NCI-H2029 treated with DMSO at 0.1 percent for 48 hours (cell line): ENCODE measurements at regions not wholly inside any gene's neighbourhood (a gene's known extent, or its start where the extent isn't known, plus 50 kb on each side); places are given as distances from the start of the nearest gene placed in this dataset.
"Not testable (repeated sequence)": the region's sequence is repeated elsewhere in the genome, so short reads cannot be mapped to it uniquely, and the experiment has no call there.

Experiments
- DNase-seq: peaks from one replicate; lab custom pipeline; 2025; lab: John Stamatoyannopoulos, UW

GRCh38 chr4:137955595-137955994 is 286.6 kb downstream of the SLC7A11 start:
- DNase-seq = no peak

DNA sequence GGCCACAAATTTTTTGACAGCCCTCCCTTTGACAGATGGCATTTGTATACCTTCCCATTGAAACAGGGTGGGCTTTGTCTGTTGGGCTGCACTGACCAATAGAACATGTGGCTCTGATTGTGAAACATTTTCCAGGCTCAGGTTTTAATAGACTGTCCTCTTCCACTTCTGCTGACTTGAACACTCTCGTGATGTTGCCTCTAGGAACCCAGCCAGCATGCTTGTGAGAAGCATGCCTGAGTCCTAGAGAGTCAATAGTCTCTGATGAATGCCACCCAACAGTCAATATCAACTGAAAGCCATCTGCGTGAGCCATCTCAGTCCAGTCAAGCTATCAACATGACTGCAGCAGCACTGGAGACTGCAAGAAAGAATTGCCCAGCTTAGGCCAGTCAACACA is 290.0 kb downstream of the SLC7A11 start:
- DNase-seq = no peak

DNA sequence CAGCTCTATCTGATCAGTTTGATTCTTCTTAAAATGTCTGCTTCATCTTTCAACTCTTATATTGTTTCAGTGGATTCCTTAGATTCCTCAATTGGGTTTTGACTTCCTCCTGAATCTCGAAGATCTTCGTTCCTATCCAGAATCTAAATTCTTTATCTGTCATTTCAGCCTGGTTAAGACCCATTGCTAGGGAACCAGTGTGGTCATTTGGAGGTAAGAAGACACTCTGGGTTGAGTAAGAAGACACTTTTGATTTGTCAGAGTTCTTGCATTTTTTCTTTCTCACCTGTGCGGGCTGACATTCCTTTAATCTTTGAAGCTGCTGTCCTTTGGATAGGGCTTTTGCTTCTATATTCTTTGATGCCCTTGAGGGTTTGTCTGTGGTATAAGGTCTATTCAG is 291.9 kb downstream of the SLC7A11 start:
- DNase-seq = no peak

- no peak for DNase-seq
Observed at GRCh38 chr4:137949746-137950145, 292.4 kb downstream of the SLC7A11 start.

DNA sequence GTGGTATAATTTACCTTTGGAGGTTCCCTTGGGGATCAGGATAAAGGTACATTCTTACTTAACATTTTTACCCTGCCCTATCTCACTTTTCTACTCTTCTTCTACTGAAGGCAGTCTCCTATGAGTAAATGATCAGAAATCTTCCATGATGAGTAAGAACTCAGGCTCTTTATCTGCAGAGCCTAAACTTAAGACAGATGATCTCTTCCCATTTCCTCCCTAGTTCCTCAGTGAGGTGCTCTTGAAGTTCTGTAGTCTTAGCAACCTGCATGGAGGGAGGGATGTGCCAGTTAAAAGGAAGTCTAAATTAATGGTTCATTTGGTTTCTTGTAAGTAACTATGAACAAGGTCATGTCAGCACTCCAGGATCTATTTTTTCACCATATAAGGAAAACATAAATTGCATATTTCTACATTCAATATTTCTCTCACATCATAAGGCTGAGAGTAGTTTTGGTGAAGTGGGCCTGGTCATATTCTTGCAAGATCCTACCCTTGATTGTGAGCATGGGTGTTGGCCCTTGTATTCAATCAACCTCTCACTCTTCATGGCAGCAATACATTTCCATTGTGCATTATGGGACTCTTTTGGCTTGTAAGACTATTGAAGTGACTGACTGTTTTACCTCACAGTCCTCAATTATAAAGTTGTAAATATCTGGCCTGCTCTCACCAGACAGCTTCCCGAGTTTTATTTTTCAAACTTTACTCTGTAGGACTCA is 295.5 kb downstream of the SLC7A11 start:
- DNase-seq = no peak

DNA sequence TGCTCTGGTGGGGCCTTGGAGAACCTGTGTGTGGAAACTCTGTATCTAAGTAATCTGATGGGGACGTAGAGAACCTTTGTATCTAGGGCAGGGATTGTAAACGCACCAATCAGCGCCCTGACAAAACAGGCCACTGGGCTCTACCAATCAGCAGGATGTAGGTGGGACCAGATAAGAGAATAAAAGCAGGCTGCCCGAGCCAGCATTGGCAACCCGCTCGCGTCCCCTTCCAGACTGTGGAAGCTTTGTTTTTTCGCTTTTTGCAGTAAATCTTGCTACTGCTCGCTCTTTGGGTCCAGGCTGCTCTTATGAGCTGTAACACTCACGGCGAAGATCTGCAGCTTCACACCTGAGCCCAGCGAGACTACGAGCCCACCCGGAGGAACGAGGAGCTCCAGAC is 299.3 kb downstream of the SLC7A11 start:
- DNase-seq = not testable (repeated sequence)

DNA sequence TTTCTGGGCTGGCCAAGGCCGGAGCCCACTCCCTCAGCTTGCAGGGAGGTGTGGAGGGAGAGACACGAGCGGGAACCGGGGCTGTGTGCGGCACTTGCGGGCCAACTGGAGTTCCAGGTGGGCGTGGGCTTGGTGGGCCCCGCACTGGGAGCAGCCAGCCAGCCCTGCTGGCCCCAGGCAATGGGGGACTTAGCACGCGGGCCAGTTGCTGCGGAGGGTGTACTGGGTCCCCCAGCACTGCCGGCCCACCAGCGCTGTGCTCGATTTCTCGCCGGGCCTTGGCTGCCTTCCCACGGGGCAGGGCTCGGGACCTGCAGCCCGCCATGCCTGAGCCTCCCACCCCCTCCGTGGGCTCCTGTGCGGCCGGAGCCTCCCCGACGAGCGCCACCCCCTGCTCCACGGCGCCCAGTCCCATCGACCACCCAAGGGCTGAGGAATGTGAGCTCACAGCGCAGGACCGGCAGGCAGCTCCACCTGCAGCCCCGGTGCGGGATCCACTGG is 300.1 kb downstream of the SLC7A11 start:
- DNase-seq = not testable (repeated sequence)

- DNase-seq = no peak
Observed at GRCh38 chr4:137934911-137935310, 307.2 kb downstream of the SLC7A11 start.

DNA sequence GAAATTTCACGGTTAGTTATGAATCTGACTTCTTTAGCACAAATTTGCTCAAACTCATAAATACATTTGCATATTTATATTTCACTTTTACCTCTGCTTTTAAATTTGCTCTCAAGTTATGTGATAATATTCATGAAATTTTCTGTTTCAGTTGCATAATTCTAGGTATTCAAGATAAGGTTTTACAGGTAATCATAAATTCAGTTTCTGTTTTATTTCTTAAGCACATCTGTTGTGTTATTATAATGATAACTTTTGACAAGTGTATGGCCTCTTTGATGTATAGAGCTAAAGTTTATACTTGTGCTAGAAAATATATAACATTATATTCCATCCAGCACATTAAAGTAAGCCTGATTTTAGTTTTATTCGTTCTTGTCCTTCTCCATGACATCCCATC is 308.1 kb downstream of the SLC7A11 start:
- no peak for DNase-seq

DNA sequence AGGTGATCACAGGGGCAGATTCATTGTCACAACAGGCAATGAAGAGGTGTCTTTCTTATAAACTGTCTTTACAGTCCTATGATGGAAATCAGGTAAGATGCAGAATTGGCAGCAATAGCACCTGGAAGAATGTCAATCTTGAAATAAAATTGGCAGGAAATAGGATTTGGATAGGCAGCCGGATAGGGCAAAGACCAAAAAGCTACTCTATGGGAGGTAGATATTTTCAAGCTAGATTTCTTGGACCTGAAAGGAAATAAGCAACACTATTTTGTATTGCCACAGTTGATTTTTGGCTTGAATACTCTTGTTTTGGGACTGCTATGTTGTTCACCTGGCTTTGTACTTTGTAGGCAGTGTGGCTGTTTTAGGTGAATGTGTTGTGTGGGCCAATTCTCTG is 314.2 kb downstream of the SLC7A11 start:
- no peak for DNase-seq

- no peak for DNase-seq
Observed at GRCh38 chr4:137923494-137923893, 318.7 kb downstream of the SLC7A11 start.

- DNase-seq = no peak
Observed at GRCh38 chr4:137922721-137923120, 319.4 kb downstream of the SLC7A11 start.

DNA sequence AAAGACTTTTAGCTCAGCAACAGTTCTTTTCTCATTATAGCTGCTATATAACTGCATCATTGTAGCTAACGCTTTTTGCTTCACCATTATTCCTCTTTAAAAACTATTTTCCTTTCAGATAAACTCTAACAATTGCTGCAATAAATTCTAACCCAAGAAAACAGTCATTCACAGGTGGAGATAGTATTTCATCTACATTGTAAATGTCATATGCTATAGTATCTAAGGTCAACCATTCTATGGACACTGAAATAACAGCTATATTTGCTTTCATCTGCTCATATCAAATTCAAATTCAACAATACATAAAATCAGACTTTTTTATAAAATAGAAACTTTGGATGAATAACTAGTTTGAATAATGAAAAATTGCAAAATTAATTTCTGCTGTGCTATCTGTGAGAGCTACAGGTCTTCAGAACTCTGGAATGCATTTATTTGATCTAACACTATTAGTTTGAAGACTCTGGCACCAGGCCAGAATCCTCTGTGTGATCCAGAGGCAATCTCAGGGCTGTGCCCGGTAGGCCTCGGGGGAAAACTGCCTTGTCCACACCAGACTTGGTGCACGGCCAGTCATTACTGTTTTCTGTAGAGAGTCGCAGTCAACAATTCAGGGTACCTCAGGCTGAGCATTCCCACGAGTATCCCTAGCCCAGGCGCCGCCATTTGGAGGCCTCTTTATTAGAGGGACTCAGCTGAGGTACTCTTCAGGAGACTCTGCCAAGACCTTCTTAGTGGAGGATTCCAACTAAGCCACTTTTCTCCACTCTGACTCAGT is 332.4 kb downstream of the SLC7A11 start:
- DNase-seq = peak; percentile 23

GRCh38 chr4:137905930-137906329 is 336.2 kb downstream of the SLC7A11 start:
- no peak for DNase-seq

- no peak for DNase-seq
Observed at GRCh38 chr4:137901114-137901513, 341.0 kb downstream of the SLC7A11 start.

DNA sequence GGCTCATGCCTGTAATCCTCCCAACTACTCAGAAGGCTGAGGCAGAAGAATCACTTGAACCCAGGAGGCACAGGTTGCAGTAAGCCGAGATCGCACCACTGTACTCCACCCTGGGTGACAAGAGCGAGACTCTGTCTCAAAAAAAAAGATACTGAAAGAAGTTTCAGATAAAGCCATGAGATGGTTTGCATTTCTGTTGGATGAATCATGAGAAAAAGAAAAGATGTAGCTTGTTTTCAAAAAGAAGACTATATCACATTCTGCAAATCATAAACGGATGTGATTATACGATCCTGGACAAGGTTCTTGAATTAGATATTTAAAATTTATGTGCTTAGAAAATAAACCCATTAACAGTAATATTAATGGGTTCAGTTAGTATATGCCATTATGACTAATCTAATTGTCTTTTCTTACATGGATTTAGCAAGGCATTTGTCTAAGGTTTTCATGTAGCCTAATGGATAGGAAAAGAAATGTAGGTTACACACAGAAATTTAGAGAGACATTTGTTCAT is 345.9 kb downstream of the SLC7A11 start:
- DNase-seq = no peak

GRCh38 chr4:137895515-137895914 is 346.6 kb downstream of the SLC7A11 start:
- not testable (repeated sequence) for DNase-seq

DNA sequence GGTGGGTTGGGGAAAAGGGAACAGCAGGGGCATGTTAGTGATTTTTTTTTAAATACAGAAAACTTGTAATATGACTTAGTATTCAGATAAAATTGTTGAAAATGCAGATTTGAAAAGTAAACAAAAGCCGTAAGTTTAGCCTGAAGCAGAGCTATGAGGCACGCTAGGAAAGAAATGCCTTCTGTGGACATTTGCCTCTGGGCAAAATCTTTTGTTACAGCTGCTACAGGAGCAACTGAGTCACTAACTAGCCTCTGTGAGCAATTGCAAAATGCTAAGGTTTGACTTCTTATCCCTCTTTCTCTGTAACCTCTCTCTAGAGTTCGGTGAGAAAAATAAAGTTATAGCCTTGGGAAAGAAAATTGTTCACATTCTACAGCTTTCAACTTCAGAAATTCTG is 350.0 kb downstream of the SLC7A11 start:
- DNase-seq = no peak

DNA sequence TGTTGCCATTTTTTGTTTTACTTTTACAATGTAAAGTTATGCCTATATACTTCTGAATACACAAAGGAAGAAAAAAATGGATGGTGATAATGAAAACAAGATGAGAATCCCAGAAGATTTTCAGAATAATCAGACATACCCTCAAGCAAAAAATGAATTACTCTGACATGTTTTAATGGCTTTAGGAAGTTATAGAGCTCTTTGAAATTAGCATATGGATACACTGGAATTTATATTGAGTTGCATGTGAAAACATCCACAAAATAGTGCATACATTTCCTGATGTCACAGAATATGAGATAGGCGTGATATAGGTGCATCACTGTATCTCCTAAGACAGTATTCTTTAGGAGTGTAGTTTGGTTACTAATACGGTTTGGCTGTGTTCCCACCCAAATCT is 351.3 kb downstream of the SLC7A11 start:
- DNase-seq = no peak

GRCh38 chr4:137881641-137882040 is 349.3 kb upstream of the PCDH18 start:
- DNase-seq = no peak

DNA sequence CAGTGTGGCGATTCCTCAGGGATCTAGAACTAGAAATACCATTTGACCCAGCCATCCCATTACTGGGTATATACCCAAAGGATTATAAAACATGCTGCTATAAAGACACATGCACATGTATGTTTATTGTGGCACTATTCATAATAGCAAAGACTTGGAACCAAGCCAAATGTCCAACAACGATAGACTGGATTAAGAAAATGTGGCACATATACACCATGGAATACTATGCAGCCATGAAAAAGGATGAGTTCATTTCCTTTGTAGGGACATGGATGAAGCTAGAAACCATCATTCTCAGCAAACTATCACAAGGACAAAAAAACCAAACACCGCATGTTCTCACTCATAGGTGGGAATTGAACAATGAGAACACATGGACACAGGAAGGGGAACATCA is 335.8 kb upstream of the PCDH18 start:
- DNase-seq = not testable (repeated sequence)

DNA sequence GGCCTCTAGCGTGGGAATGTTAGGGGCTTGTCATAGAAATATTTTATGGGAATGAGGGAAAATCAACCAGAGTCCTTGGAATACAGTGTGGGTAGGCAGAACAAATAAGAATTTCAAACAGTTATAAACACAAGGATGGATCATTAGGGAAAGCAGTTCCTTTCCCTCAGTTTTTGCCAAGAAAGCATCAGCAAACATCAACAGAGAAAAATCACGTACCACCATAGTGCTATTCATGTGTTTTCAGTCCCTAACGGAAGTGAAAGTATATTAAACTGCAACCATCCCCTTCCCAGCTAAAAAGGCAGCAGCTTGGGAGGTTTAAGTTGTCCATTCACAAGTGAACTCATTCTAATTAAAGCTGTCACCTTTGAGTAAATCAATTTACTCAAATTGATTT is 334.4 kb upstream of the PCDH18 start:
- DNase-seq = no peak

DNA sequence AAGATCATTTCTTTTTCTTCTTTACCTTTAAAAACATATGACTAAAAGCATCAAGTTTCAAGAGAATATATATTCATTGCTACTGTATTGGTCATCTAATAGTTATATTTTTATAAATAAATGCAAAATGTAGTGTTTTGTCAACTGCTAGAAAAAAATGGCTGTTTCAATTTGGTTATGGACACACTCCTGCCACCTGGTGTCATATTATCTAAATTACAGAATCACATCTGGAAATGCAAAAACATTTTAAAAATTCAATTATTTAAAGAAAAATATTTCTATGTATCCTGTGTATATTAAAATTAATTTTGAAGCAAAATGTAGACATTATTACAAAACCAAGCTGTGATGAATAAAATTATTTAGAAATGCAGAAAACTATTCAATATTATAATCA is 329.4 kb upstream of the PCDH18 start:
- no peak for DNase-seq
